H9 (cell line): ENCODE measurements at regions not wholly inside any gene's neighbourhood (a gene's known extent, or its start where the extent isn't known, plus 50 kb on each side); places are given as distances from the start of the nearest gene placed in this dataset.

Experiments used
- DNase-seq: peaks from one replicate; pipeline ENCODE4 v3.0.0-alpha.2; 2017
- H2AFZ ChIP-seq: one replicate; pipeline ENCODE4 v1.6.1; 2013; ENCODE audit warnings: mild to moderate bottlenecking, low read length, control low read depth, moderate library complexity
- H2AK5ac ChIP-seq: 2 replicates; pipeline ENCODE4 v1.6.1; 2013; ENCODE audit warnings: low read length, control low read depth, mixed read lengths; ENCODE audit not compliant: insufficient read length
- H2BK120ac ChIP-seq: one replicate; pipeline ENCODE4 v1.6.1; 2013; ENCODE audit warnings: low read depth, mild to moderate bottlenecking, low read length, control low read depth, inconsistent platforms; ENCODE audit not compliant: poor library complexity, severe bottlenecking
- H2BK12ac ChIP-seq: 2 replicates; pipeline ENCODE4 v1.6.1; 2013; ENCODE audit warnings: low read length, control low read depth, mixed read lengths, low read depth; ENCODE audit not compliant: insufficient read length
- H2BK15ac ChIP-seq: 2 replicates; pipeline ENCODE4 v1.6.1; 2013; ENCODE audit warnings: low read depth, low read length, control low read depth
- H2BK20ac ChIP-seq: one replicate; pipeline ENCODE4 v1.6.1; 2013; ENCODE audit warnings: low read depth, mild to moderate bottlenecking, low read length, control low read depth, inconsistent platforms; ENCODE audit not compliant: poor library complexity, severe bottlenecking
- H2BK5ac ChIP-seq: 2 replicates; pipeline ENCODE4 v1.6.1; 2013; ENCODE audit warnings: low read length, control low read depth, mixed read lengths; ENCODE audit not compliant: insufficient read length
- H3K14ac ChIP-seq: 2 replicates; pipeline ENCODE4 v1.6.1; 2013; ENCODE audit warnings: low read length, control low read depth; ENCODE audit not compliant: insufficient read depth
- H3K18ac ChIP-seq: 2 replicates; pipeline ENCODE4 v1.6.1; 2013; ENCODE audit warnings: low read depth, mild to moderate bottlenecking, mixed read lengths, low read length, control low read depth; ENCODE audit not compliant: insufficient read length
- H3K23ac ChIP-seq: 2 replicates; pipeline ENCODE4 v1.6.1; 2013; ENCODE audit warnings: low read length, control low read depth, mixed read lengths, low read depth; ENCODE audit not compliant: insufficient read length
- H3K23me2 ChIP-seq: 2 replicates; pipeline ENCODE4 v1.6.1; 2013; ENCODE audit warnings: low read depth, mild to moderate bottlenecking, mixed read lengths, low read length, control low read depth; ENCODE audit not compliant: insufficient read length, poor library complexity, severe bottlenecking
- H3K27ac ChIP-seq: 2 replicates; pipeline ENCODE4 v1.5.1; 2013; ENCODE audit warnings: low read length, control low read depth, mixed read lengths, low read depth; ENCODE audit not compliant: insufficient read length
- H3K27me3 ChIP-seq: 2 replicates; pipeline ENCODE4 v1.6.1; 2013; ENCODE audit warnings: low read length, control low read depth, inconsistent platforms; ENCODE audit not compliant: insufficient read depth
- H3K4ac ChIP-seq: 2 replicates; pipeline ENCODE4 v1.6.1; 2013; ENCODE audit warnings: low read depth, mild to moderate bottlenecking, control low read depth, inconsistent platforms, low read length, moderate library complexity
- H3K4me1 ChIP-seq: 2 replicates; pipeline ENCODE4 v1.6.1; 2013; ENCODE audit warnings: low read length, control low read depth, inconsistent platforms; ENCODE audit not compliant: insufficient read depth
- H3K4me2 ChIP-seq: 2 replicates; pipeline ENCODE4 v1.6.1; 2013; ENCODE audit warnings: low read length, control low read depth, mixed read lengths; ENCODE audit not compliant: insufficient read length, insufficient read depth
- H3K56ac ChIP-seq: 2 replicates; pipeline ENCODE4 v1.6.1; 2013; ENCODE audit warnings: low read depth, mild to moderate bottlenecking, mixed read lengths, low read length, control low read depth; ENCODE audit not compliant: insufficient read length
- H3K79me1 ChIP-seq: 2 replicates; pipeline ENCODE4 v1.6.1; 2013; ENCODE audit warnings: low read depth, mild to moderate bottlenecking, moderate library complexity, low read length, control low read depth, inconsistent platforms; ENCODE audit not compliant: insufficient read depth, poor library complexity, severe bottlenecking
- H3K79me2 ChIP-seq: 2 replicates; pipeline ENCODE4 v1.6.1; 2013; ENCODE audit warnings: low read length, control low read depth, inconsistent platforms; ENCODE audit not compliant: insufficient read depth
- H3K9ac ChIP-seq: 2 replicates; pipeline ENCODE4 v1.6.1; 2013; ENCODE audit warnings: low read length, control low read depth, mixed read lengths; ENCODE audit not compliant: insufficient read length; ENCODE audit errors: extremely low read depth
- H3K9me3 ChIP-seq: one replicate; pipeline ENCODE4 v1.6.1; 2013; ENCODE audit warnings: low read depth, low read length, inconsistent platforms; ENCODE audit not compliant: control insufficient read depth
- H3T11ph ChIP-seq: one replicate; pipeline ENCODE4 v1.6.1; 2013; ENCODE audit warnings: mild to moderate bottlenecking, low read length, control low read depth, inconsistent platforms
- H4K20me1 ChIP-seq: one replicate; pipeline ENCODE4 v1.6.1; 2013; ENCODE audit not compliant: control insufficient read depth, insufficient read length, insufficient read depth
- H4K5ac ChIP-seq: 2 replicates; pipeline ENCODE4 v1.6.1; 2013; ENCODE audit warnings: low read depth, mild to moderate bottlenecking, mixed read lengths, low read length, control low read depth; ENCODE audit not compliant: insufficient read length
- H4K8ac ChIP-seq: replicated peaks from 2 replicates; pipeline ENCODE4 v1.6.1; 2013; ENCODE audit warnings: low read length, control low read depth, mixed read lengths, low read depth; ENCODE audit not compliant: insufficient read length
- H4K91ac ChIP-seq: 2 replicates; pipeline ENCODE4 v1.6.1; 2013; ENCODE audit warnings: low read depth, mild to moderate bottlenecking, moderate library complexity, mixed read lengths, low read length, control low read depth; ENCODE audit not compliant: insufficient read length
- H3K27ac Mint-ChIP-seq, 3 experiments: 2 replicates in 2 of 3; 3 replicates in 1 of 3; pipeline ENCODE4 v1.8.0; 2020 to 2021; ENCODE audit warnings: mixed read lengths in 3 of 3, mild to moderate bottlenecking in 1 of 3, moderate library complexity in 1 of 3
- H3K27me3 Mint-ChIP-seq: 2 replicates; pipeline ENCODE4 v1.8.0; 2021; ENCODE audit warnings: low read depth, mild to moderate bottlenecking, moderate library complexity, mixed read lengths
- H3K36me3 Mint-ChIP-seq, 3 experiments: 2 replicates in 2 of 3; 3 replicates in 1 of 3; pipeline ENCODE4 v1.8.0; 2020 to 2021; ENCODE audit warnings: low read depth in 3 of 3, mixed read lengths in 3 of 3; ENCODE audit not compliant: insufficient read depth in 1 of 3
- H3K4me1 Mint-ChIP-seq, 2 experiments: 2 replicates each; pipeline ENCODE4 v1.8.0; 2020; ENCODE audit warnings: mixed read lengths in 2 of 2
- H3K4me3 Mint-ChIP-seq, 2 experiments: 2 replicates in 1 of 2; 3 replicates in 1 of 2; pipeline ENCODE4 v1.8.0; 2020 to 2021; ENCODE audit warnings: mild to moderate bottlenecking in 2 of 2, mixed read lengths in 2 of 2, moderate library complexity in 1 of 2
- H3K9me3 Mint-ChIP-seq, 2 experiments: 2 replicates in 1 of 2; 3 replicates in 1 of 2; pipeline ENCODE4 v1.8.0; 2020; ENCODE audit warnings: mild to moderate bottlenecking in 2 of 2, mixed read lengths in 2 of 2, moderate library complexity in 1 of 2
- WGBS: extraction: QIAGEN DNeasy Blood & Tissue Kit; methylation state at CpG from one replicate; pipeline ENCODE4 v1.1.7; 2013; ENCODE audit warnings: missing lambda C conversion rate, low lambda C conversion rate, mixed read lengths; ENCODE audit not compliant: insufficient read length; ENCODE audit errors: extremely low coverage; 5-methylcytosine and 5-hydroxymethylcytosine counted together
- TF ChIP-seq, protein P1 (sequence below): fragments of 200-600 bp; sonication (generic); conservative IDR thresholded peaks from 3 replicates; pipeline ENCODE4 v1.8.0; 2021; ENCODE audit warnings: antibody characterized with exemption, mild to moderate bottlenecking

DNA sequence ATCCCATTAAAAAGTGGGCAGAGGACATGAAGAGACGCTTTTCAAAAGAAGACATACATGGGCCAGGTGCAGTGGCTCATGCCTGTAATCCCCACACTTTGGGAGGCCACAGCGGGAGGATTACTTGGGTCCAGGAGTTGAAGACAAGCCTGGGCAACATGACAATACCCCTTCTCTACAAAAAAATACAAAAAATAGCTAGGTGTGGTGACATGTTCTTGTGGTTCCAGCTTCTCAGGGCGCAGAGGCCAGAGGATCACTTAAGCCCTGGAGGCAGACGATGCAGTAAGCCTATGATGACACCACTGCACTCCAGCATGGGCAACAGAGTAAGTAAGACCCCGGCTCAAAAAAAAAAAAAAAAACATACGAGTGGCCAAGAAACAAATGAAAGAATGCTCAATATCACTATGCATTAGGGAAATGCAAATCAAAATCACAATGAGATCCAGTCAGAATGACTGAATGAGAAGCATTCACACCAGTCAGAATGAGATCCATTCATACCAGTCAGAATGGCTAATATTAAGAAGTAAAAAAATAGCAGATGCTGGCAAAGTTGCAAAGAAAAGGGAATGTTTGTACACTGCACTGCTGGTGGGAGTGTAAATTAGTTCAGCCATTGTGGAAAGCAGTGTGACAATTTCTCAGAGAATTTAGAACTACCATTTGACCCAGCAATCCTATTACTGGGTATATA lies 550.2 kb upstream of the SLC39A10 start:
- Histone ChIP-seq H2AFZ (no peak overlapping the region), H3K56ac (no peak overlapping the region), H3K9me3 (no peaks in the 10 kb centered on the region), H3K14ac (no peak overlapping the region), H3K4me1 (no peaks in the 10 kb centered on the region), H2BK5ac (no peak overlapping the region), H2BK15ac (no peak overlapping the region), H3K4ac (no peak overlapping the region), H3K79me1 (no peaks in the 10 kb centered on the region), H2AK5ac (no peak overlapping the region), H4K5ac (no peak overlapping the region), H3K18ac (no peak overlapping the region), H3T11ph (no peak overlapping the region), H3K4me2 (no peak overlapping the region), H3K27ac (no peak overlapping the region), H3K9ac (no peak overlapping the region), H2BK120ac (no peak overlapping the region), H4K8ac (no peak overlapping the region), H3K23me2 (no peaks in the 10 kb centered on the region), H2BK12ac (no peak overlapping the region), H3K23ac (no peak overlapping the region), H3K79me2 (no peaks in the 10 kb centered on the region), H4K20me1 (no peaks in the 10 kb centered on the region), H4K91ac (no peak overlapping the region), H3K27me3 (no peaks in the 10 kb centered on the region), H2BK20ac (no peak overlapping the region)
- Mint-ChIP-seq H3K4me3 (no peak overlapping the region), H3K4me1 (no peaks in the 10 kb centered on the region), H3K27ac (no peak overlapping the region), H3K36me3 (no peaks in the 10 kb centered on the region), H3K27me3 (no peaks in the 10 kb centered on the region), H3K9me3 (peaks cover 0 to 5% of the 10 kb centered on the region in 2 experiments; a peak in 2 of 5 replicates)
- DNase-seq = no peak
- WGBS = no CpG with 5 or more reads among the region's 6 CpGs
- TF ChIP-seq, protein P1, sequence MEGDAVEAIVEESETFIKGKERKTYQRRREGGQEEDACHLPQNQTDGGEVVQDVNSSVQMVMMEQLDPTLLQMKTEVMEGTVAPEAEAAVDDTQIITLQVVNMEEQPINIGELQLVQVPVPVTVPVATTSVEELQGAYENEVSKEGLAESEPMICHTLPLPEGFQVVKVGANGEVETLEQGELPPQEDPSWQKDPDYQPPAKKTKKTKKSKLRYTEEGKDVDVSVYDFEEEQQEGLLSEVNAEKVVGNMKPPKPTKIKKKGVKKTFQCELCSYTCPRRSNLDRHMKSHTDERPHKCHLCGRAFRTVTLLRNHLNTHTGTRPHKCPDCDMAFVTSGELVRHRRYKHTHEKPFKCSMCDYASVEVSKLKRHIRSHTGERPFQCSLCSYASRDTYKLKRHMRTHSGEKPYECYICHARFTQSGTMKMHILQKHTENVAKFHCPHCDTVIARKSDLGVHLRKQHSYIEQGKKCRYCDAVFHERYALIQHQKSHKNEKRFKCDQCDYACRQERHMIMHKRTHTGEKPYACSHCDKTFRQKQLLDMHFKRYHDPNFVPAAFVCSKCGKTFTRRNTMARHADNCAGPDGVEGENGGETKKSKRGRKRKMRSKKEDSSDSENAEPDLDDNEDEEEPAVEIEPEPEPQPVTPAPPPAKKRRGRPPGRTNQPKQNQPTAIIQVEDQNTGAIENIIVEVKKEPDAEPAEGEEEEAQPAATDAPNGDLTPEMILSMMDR = no peak
